OCI-LY3 (cell line): ENCODE measurements at regions not wholly inside any gene's neighbourhood (a gene's known extent, or its start where the extent isn't known, plus 50 kb on each side); places are given as distances from the start of the nearest gene placed in this dataset.

Experiments used
- EZH2phosphoT487 ChIP-seq: fragments of 200-600 bp; shearing (Covaris generic); IDR thresholded peaks from 2 replicates; pipeline ENCODE4 v1.6.1; 2018; ENCODE audit warnings: antibody characterized with exemption, mixed run types, low read depth
- TF ChIP-seq, protein P1 (sequence below): fragments of 200-600, 300-600 bp; sonication (generic); IDR thresholded peaks from 2 replicates; pipeline ENCODE4 v1.5.1; 2014; ENCODE audit warnings: antibody characterized with exemption, low read length, low read depth

GRCh38 chr2:145769011-145769716 lies 1249.2 kb upstream of the ZEB2 start:
- TF ChIP-seq, protein P1, sequence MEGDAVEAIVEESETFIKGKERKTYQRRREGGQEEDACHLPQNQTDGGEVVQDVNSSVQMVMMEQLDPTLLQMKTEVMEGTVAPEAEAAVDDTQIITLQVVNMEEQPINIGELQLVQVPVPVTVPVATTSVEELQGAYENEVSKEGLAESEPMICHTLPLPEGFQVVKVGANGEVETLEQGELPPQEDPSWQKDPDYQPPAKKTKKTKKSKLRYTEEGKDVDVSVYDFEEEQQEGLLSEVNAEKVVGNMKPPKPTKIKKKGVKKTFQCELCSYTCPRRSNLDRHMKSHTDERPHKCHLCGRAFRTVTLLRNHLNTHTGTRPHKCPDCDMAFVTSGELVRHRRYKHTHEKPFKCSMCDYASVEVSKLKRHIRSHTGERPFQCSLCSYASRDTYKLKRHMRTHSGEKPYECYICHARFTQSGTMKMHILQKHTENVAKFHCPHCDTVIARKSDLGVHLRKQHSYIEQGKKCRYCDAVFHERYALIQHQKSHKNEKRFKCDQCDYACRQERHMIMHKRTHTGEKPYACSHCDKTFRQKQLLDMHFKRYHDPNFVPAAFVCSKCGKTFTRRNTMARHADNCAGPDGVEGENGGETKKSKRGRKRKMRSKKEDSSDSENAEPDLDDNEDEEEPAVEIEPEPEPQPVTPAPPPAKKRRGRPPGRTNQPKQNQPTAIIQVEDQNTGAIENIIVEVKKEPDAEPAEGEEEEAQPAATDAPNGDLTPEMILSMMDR = no peak
- no peak for TF ChIP-seq EZH2phosphoT487
